GM21526 (cell line): ENCODE measurements at regions not wholly inside any gene's neighbourhood (a gene's known extent, or its start where the extent isn't known, plus 50 kb on each side); places are given as distances from the start of the nearest gene placed in this dataset.
"Not testable (repeated sequence)": the region's sequence is repeated elsewhere in the genome, so short reads cannot be mapped to it uniquely, and the experiment has no call there.

Experiments
- ATAC-seq: cut with Tn5 transposase; IDR thresholded peaks from one replicate; pipeline ENCODE4 v1.9.1; 2021; ENCODE audit warnings: moderate library complexity; ENCODE audit not compliant: unreplicated experiment, low FRiP score

DNA sequence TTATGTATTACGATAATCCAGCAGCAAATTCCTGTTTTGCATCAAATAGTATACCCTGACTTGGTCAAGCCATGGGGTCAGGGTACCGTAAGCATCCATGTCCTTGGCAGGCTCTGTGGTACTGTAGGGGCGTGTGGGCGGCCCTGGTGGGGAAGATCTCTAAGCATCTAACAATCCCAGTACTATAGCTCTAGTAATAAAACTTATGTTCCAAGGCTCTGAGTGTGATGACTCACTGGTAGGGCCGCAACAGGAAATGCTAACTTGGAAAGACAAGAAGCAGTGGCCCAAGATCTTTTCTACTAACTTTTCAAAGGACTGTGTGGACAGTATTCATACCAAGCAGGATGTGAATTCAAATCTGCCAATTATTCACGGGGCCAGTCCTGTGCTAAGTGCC lies 63.8 kb downstream of the CLEC18A start:
- not testable (repeated sequence) for ATAC-seq

GRCh38 chr16:70016751-70017150 lies 65.6 kb downstream of the CLEC18A start:
- ATAC-seq = not testable (repeated sequence)

- peak; percentile 61 for ATAC-seq
These were observed 67.1 kb downstream of the CLEC18A start for GRCh38 chr16:70018254-70018653.

DNA sequence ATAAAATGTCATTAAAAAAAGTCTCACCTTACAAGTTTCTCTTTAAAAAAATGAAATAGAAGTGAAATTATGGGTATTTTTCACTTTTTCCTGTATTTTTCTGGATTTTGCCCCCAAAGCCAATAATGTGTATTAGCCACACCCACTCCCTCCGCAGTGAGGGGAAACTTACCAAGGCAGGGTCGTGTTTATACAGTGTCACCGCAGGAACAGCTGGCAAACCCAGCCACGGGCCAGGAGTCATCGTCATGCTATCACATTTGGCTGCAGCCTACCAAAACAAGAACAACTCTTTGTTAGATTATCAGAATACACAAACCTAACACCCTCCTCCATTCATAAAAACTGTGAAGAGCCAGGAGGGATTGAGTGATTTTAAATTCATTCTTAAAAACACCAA lies 72.1 kb downstream of the CLEC18A start:
- ATAC-seq = not testable (repeated sequence)

- not testable (repeated sequence) for ATAC-seq
These were observed 72.8 kb downstream of the CLEC18A start for GRCh38 chr16:70023956-70024355.

DNA sequence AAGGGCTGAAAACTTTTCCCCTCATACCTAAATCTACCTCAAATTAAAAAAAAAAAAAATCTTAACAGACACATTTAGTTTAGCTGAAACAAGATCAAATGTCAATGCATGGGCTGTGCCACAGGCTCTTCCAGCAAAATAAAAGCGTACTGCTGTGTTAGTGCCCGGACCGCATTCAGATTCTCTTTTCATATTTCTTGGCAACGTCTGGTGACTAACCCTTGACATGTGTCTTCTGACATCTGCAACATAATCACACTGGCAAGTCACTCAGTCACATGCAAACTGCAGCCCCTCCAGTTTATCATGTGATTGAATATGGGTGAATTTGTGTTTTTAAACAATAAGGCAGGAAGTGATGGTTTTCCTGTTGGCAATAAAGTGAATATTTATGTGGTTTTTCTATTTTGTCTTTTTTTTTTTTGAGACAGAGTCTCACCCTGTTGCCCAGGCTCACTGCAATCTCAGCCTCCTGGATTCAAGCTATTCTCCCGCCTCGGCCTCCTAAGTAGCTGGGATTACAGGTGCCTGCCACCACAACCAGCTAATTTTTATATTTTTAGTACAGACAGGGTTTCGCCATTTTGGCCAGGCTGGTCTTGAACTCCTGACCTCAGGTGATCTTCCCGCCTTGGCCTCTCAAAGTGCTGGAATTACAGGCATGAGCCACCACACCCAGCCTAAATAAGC lies 75.2 kb downstream of the CLEC18A start:
- not testable (repeated sequence) for ATAC-seq

- ATAC-seq = not testable (repeated sequence)
These were observed 81.2 kb upstream of the PDPR start for GRCh38 chr16:70032906-70033305.

DNA sequence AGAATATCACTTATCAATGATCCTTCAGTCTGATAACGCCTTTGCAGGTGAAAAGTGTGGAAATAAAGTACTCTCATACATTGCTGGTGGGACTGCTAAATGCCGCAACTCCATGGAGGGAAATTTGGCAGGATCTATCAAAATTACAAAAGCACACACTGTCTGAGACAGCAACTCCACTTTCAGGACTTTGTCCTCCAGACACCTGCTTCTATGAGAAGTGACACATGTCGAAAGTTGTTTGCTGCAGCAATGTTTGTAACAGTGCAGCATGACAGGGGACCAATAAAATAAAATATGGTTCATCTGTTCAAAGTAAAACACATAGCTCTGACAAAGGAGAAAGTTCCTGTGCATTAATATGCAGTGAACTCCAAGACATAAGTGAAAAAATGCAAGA lies 76.2 kb upstream of the PDPR start:
- not testable (repeated sequence) for ATAC-seq

DNA sequence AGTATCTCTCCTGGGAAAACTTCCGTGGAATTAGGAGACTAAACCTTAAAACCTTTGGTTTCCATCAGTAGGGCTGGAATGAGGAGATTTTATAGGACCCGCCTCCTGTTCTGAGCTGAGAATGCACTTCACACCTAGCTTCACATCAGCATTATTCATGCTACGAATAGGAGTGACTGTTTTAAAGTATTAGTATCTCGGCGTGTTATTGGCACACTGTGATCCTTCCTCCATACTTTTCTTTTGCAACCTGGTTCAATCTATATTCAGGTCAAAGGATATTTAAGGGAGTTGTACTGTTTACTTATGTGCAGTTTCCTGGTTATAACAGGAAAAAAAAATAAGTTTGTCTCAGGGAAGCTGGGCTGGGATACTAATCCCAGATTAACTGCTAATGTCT lies 73.6 kb upstream of the PDPR start:
- ATAC-seq = not testable (repeated sequence)

- not testable (repeated sequence) for ATAC-seq
These were observed 70.5 kb upstream of the PDPR start for GRCh38 chr16:70043538-70044067.

- ATAC-seq = not testable (repeated sequence)
These were observed 67.6 kb upstream of the PDPR start for GRCh38 chr16:70046560-70046959.

DNA sequence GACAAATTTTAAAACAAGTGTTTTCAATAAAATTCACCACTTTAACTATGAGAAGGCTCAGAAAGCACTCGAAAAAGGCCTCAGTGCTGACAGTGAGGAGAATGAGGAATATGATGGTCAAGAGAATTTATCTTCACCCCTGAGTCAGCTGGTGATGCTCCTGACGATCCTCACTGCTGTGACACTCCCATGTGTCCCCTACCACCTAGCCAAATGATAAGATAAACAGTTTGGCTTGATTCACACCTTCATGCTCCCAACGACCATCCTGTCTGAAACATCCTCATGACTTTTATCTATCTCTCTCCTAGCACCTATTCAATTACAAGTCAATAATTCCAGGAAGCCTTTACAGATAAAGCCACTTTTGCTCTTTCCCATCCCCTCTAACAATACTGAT lies 66.0 kb upstream of the PDPR start:
- not testable (repeated sequence) for ATAC-seq

GRCh38 chr16:70058056-70058455 lies 56.1 kb upstream of the PDPR start:
- not testable (repeated sequence) for ATAC-seq

DNA sequence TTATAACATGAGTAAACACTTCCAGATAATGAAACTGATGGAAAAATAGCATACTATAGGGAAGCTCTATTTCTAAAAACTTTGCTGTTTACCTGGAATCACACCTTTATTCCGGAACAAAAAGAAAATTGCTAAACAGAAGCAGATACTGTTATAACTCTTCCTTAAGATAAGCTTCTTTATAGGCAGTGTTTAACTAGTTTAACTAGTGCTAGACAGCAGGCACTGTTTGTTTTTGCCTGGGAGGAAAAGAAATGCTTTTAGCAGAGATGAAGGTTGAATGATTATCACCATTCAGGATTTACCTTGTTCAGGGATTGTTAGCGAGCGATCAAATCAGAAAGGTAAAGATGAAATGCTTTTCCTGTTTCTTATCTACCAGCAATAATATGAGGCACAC lies 54.7 kb upstream of the PDPR start:
- not testable (repeated sequence) for ATAC-seq

DNA sequence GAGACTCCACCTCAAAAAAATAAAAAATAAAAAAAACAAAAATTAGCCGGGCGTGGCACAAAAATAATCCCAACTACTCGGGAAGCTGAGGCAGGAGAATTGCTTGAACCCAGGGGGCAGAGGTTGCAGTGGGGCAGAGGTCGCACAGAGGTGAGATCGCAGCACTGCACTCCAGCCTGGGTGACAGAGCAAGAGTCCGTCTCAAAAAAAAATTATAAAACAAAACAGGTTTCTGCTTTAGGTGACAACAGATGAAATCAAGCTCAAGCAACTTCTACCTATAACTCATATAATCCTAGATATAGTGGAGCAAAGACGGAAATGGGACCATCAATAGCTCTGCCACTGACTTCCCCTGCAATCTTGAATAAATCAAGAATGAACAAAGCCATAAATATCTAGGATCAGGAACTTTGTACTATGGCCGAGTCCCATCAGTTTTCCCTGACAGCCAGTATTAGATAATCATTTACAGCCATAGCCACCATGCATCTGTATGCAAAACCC lies 53.6 kb upstream of the PDPR start:
- ATAC-seq = not testable (repeated sequence)

DNA sequence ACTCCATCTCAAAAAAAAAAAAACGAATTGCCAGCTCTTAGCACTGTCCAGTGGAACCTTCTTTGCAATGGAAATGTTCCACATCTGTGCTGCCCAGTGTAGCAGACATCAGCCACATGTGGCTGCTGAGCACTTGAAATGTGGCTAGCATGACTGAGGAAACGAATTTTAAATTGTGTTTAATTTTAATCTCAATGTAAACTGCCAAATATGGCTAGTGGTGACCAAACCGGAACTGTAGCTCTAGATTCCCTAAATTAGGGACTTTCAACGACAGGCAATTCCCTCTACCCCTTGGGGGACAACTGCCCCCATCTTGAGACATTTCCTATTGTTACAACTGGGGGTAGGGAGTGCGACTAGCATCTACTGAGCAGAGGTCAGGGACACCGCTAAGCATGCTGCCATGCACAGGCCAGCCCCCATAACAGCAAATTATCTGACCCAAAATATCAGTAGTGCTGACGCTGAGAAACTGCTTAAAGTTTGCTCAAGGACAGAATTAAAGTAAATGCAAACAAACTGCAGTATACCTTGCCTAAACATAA lies 52.4 kb upstream of the PDPR start:
- ATAC-seq = not testable (repeated sequence)

DNA sequence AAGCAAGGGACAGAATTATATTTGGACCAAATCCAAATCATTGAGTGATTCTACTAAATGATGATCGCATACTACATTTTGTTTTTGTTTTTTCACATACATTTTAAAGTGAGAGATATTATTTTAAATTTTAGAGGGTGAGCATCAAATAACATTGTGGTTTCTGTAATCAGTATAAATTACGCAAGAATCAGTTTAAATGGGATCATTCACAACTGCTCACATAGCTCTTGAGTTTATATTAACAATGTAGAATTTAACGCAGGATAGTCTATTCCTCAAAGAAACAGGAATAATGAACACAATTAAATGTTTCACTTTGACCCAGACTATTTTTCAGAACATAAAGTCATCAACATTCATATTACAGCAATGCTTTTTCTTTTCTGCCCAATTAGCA lies 51.2 kb upstream of the PDPR start:
- not testable (repeated sequence) for ATAC-seq
